Cardiac muscle cell (in vitro differentiated cells and primary cell): ENCODE measurements at regions not wholly inside any gene's neighbourhood (a gene's known extent, or its start where the extent isn't known, plus 50 kb on each side); places are given as distances from the start of the nearest gene placed in this dataset.

Experiments used
- DNase-seq, 2 donors: peaks; one replicate each; pipeline versions ENCODE4 v3.0.0 to v3.0.0-alpha.2; 2010 to 2017; ENCODE audit warnings: low read depth in 1 of 2, low spot score in 1 of 2
- H3K27ac ChIP-seq: fragments of 200-600 bp; sonication (generic); 2 replicates; pipeline ENCODE4 v1.5.1; 2016
- H3K27me3 ChIP-seq: fragments of 200-600 bp; sonication (generic); 2 replicates; pipeline ENCODE4 v1.6.0; 2016; ENCODE audit warnings: control low read depth
- H3K36me3 ChIP-seq: fragments of 200-600 bp; sonication (generic); 2 replicates; pipeline ENCODE4 v1.5.1; 2016; ENCODE audit warnings: control low read depth
- H3K4me1 ChIP-seq: fragments of 200-600 bp; sonication (generic); 2 replicates; pipeline ENCODE4 v1.8.1; 2017; ENCODE audit warnings: low read depth, mild to moderate bottlenecking, mixed run types
- H3K4me3 ChIP-seq: fragments of 200-600 bp; sonication (generic); 2 replicates; pipeline ENCODE4 v1.5.1; 2016; ENCODE audit warnings: mild to moderate bottlenecking
- H3K9me3 ChIP-seq: fragments of 200-600 bp; sonication (generic); 2 replicates; pipeline ENCODE4 v1.5.1; 2017; ENCODE audit warnings: low read depth, mild to moderate bottlenecking, control low read depth
- CTCF ChIP-seq: IDR thresholded peaks from 2 replicates; pipeline ENCODE4 v1.5.1; 2012; ENCODE audit warnings: low read depth, mild to moderate bottlenecking, low read length

DNA sequence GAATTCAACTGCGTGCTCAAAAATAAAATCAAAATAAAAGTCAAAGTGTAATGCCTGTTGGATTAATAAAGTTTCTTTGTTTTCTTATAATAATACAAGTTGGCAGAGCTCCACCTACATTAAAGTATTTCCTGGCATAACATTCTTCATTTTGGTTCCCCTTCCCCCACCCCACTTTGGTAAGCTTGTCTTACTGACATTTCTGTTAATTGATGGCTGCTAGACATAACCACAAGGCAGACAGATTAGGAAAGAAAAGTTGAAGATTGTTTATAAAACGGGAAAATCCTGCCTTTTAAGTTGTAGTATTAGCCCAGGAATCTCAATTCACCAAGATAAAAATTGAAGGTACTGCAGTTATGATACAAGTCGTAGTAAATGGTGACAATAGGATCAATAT lies 246.5 kb upstream of the RPS6KA3 start:
- H3K9me3 ChIP-seq = no peaks in the 10 kb centered on the region
- H3K4me3 ChIP-seq = no peak overlapping the region
- no peak overlapping the region for H3K27ac ChIP-seq
- no peak for DNase-seq
- no peaks in the 10 kb centered on the region for H3K36me3 ChIP-seq
- peaks cover 5% of the 10 kb centered on the region for H3K4me1 ChIP-seq
- TF ChIP-seq CTCF = no peak
- no peaks in the 10 kb centered on the region for H3K27me3 ChIP-seq

DNA sequence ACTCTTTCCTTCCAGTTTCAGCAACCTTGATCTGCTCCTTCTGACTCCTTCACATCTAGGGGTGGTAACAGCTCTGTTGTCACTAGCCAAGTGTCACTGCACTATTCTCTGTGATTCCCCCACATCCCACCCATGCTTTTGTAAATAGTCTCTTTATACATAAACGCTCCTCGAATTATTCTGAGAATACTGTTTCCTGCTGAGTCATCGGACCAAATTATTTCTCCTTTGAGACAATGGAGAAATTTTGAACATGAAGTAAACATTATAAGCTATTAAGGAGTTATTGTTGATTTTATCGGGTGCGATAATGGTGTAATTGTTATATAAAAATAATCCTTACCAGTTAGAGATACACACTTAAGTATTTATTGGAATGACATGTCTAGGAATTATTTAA lies 245.1 kb upstream of the RPS6KA3 start:
- Histone ChIP-seq H3K4me3 (no peak overlapping the region), H3K4me1 (peaks cover 5% of the 10 kb centered on the region), H3K27me3 (no peaks in the 10 kb centered on the region), H3K9me3 (no peaks in the 10 kb centered on the region), H3K27ac (no peak overlapping the region), H3K36me3 (no peaks in the 10 kb centered on the region)
- DNase-seq = no peak
- no peak for TF ChIP-seq CTCF

GRCh38 chrX:20507901-20508620 lies 241.4 kb upstream of the RPS6KA3 start:
- no peaks in the 10 kb centered on the region for H3K27me3 ChIP-seq
- no peaks in the 10 kb centered on the region for H3K9me3 ChIP-seq
- no peaks in the 10 kb centered on the region for H3K36me3 ChIP-seq
- H3K4me3 ChIP-seq = no peak overlapping the region
- H3K27ac ChIP-seq = no peak overlapping the region
- no peak for TF ChIP-seq CTCF
- no peak for DNase-seq
- no peaks in the 10 kb centered on the region for H3K4me1 ChIP-seq

- TF ChIP-seq CTCF = no peak
- no peaks in the 10 kb centered on the region for H3K9me3 ChIP-seq
- H3K27ac ChIP-seq = no peak overlapping the region
- H3K4me1 ChIP-seq = no peaks in the 10 kb centered on the region
- DNase-seq = no peak
- no peaks in the 10 kb centered on the region for H3K27me3 ChIP-seq
- no peaks in the 10 kb centered on the region for H3K36me3 ChIP-seq
- no peak overlapping the region for H3K4me3 ChIP-seq
These were observed 240.0 kb upstream of the RPS6KA3 start for GRCh38 chrX:20506739-20507138.

DNA sequence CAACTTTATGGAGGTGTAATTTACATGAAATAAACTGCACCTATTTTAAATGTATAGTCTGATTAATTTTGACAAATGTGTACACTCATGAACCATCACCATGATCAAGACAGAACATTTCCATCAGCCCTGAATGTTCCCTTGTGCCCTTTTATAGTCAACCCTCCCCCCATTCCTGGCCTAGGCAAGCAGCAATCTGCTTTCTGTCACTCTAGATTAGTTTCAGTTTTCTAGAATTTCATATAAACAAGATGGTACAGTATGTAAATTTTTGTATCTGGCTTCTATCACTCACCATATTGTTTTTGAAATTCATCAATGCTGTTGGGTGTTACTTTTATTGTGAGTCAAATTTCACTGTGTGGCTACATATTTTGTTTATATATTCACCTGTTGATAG lies 234.2 kb upstream of the RPS6KA3 start:
- DNase-seq = no peak
- TF ChIP-seq CTCF = no peak
- H3K4me3 ChIP-seq = no peak overlapping the region
- H3K27ac ChIP-seq = no peak overlapping the region
- peaks cover 3% of the 10 kb centered on the region for H3K27me3 ChIP-seq
- H3K4me1 ChIP-seq = no peaks in the 10 kb centered on the region
- H3K36me3 ChIP-seq = no peaks in the 10 kb centered on the region
- no peaks in the 10 kb centered on the region for H3K9me3 ChIP-seq
